Tibial nerve (tissue), 4 donors: ENCODE measurements at regions not wholly inside any gene's neighbourhood (a gene's known extent, or its start where the extent isn't known, plus 50 kb on each side); places are given as distances from the start of the nearest gene placed in this dataset.

Source experiments
- CTCF ChIP-seq, 5 experiments: fragments of 200-600 bp in 3 of 5; fragments of 450-650 bp in 2 of 5; sonication (generic) in 3 of 5; IDR thresholded peaks; one replicate each; pipeline ENCODE4 v1.5.1; 2016 to 2019; ENCODE audit warnings: antibody characterized with exemption in 5 of 5, mild to moderate bottlenecking in 3 of 5, moderate library complexity in 2 of 5
- EP300 ChIP-seq, 2 donors: sonication (generic); formaldehyde crosslinking; IDR thresholded peaks; one replicate each; pipeline ENCODE4 v1.6.1; 2017; ENCODE audit warnings: antibody characterized with exemption in 2 of 2, mild to moderate bottlenecking in 1 of 2

- TF ChIP-seq CTCF (IDR thresholded peaks at IDR 0.05): no peak
- TF ChIP-seq EP300 (IDR thresholded peaks at IDR 0.05): no peak
Measured at GRCh38 chr2:140018541-140018940, 1238.4 kb upstream of the NXPH2 start.
